HG02938 (cell line): ENCODE measurements at regions not wholly inside any gene's neighbourhood (a gene's known extent, or its start where the extent isn't known, plus 50 kb on each side); places are given as distances from the start of the nearest gene placed in this dataset.

Source experiments
- ATAC-seq: cut with Tn5 transposase; IDR thresholded peaks from one replicate; pipeline ENCODE4 v1.9.1; 2021; ENCODE audit warnings: mild to moderate bottlenecking, moderate library complexity; ENCODE audit not compliant: unreplicated experiment

DNA sequence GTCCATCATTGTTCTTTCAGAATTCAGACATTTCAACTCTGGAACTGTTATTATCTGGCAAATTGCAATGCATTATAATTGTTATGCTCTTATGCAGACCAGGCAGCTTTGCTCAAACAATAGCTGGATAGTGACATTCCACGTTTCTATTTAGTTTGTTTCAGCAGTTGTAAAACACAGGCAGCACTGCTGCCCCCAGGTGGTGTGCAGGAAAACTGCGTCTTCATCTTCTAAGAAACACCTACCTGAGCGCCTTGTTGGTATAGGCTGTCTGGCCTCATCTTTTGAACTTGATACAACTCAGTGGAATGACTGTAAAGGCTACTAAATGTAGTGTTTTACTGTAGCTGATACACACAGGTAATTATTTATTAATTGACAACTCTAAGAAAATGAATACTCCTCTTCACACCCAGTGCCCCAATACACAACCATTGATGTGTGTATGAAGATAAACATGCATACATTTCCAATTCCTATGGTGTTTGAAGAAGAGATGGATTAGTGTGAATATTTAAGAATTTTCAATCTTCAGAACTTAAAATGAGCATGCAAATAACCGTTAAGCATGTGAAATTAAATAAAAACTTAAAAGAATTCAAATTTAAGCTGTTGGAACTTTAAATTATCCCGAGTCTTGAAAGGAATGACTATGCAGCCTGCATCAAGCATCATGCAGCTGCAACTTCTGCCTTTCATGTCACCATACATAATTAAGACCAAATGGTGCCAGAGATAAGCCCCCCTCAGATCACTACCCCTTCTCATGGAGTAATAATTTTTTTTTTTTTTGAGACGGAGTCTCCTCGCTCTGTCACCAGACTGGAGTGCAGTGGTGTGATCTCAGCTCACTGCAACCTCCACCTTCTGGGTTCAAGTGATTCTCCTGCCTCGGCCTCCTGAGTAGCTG lies 85.6 kb downstream of the CD8B2 start:
- no peak for ATAC-seq

DNA sequence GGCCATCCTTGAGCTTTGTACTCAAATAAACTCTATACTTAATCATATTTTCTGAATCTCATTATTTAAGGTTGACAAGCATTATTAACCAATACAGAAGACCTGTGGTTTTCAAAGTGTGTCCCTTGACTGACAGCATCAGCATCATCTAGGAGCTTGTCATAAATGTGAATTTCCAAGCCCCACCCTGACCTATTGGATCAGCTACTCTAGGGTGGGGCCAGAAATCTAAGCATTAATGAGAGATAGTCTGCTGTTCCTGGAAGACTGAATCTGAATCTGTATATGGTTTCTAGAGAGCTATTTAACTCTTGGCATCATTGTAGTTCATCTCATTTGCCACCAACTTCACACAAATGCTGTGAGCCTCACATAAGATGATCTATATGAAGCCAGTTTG lies 86.6 kb downstream of the CD8B2 start:
- ATAC-seq = no peak

DNA sequence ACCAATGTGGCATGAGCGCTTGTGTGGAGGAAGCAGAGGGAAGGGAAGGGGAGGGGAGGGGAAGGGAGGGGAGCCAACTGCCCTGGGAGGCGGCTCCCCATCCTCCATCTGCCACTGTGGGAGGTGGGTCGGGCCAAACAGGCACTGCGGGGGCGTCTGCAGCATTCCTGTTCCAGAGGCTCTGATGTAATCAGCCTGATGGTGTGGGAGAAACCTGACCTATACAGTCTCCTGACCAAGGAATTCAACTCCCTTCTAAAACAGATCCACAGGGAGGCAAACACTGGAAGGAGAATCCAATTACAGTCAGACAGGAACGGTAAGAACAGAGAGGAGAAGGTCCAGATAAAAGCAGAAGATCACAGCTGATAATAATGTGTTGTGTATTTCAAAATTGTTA lies 88.8 kb downstream of the CD8B2 start:
- ATAC-seq = no peak

DNA sequence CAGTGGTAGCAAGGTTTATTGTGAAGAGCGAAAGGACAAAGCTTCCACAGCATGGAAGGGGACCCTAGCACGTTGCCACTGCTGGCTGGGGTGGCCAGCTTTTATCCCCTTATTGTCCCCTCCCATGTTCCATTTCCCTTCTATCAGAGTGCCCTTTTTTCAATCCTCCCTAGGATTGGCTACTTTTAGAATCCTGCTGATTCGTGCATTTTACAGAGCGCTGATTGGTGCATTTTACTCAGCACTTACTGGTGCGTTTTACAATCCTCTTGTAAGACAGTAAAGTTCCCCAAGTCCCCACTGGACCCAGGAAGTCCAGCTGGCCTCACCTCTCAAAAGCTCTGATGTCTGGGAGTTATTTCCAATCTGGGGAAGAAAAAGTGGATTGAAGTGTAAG lies 90.1 kb downstream of the CD8B2 start:
- ATAC-seq = no peak

DNA sequence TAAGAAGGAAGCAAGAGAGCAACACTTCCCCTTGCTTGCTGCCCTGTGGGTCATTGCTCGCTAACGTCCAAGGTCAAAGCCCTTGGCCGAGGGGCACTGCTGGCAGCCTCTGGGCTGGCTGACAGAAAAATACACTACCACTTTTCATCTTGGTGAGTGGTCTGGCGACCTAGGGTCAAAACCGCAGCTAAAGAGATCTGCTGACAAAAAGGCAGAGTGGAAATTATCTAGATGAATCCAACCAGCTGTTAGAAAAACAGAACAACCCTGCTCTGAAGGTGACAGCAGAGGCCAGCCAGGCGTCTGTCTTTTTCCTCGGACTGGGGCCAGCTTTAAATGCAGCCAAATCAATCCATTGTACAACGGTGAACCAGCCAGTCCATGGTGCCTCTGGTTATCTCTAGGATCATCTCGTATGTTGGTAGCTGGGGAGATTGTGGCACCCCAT lies 92.6 kb downstream of the CD8B2 start:
- no peak for ATAC-seq

DNA sequence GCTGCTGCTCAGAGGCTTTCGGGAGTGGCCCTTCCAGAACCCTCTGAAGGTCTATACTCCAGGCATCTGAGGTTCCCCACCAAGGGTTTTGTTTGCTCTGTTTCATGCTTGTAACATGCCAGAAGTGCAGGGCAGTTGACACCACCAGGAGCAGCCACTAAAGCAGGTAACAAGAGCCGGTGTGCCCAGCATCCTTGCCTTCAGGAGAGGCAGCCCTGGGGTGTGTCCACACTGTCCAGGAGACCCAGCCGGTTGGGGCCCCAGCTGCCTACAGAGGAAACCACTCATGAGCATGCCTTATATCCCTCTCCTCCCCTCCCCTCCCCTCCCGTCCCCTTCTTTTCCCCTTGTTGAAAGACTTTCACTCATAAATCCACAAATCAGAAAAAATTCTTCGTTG lies 93.1 kb downstream of the CD8B2 start:
- no peak for ATAC-seq

DNA sequence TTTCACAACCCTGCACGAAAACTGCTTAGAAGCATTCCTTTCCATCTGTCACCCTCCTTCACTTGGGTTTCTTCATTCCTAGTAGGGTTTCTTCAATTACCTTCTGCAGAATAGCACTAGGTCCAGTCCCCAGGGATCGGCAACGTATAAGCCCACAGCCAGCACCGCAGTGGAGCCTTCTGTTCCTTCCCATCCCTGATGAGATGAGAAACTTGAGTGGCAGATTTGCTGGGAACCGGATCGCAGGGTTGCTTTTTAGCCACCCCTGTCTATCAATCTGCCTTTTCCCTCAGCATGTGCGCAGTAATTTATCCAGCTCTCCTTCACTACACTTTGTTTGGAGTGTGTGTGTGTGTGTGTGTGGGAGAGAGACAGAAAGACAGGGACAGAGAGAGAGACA lies 94.2 kb downstream of the CD8B2 start:
- no peak for ATAC-seq

DNA sequence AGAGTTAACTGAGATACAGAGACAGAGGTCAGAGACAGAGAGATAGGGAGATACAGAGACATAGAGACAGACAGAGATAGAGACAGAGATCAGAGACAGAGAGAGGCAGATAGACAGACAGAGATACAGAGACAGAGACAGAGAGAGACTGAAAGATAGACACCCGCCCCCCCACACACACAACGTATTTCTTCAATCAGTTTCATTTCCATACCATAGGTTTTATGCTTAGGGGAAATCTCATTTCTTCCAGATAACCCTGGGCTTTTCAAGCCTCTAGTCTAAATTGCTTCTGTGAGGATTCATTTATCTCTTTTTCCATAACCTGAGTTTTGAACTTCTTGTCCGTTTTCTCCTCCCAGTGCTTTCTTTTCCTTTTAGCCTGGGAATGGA lies 94.6 kb downstream of the CD8B2 start:
- peak; percentile 15 for ATAC-seq

DNA sequence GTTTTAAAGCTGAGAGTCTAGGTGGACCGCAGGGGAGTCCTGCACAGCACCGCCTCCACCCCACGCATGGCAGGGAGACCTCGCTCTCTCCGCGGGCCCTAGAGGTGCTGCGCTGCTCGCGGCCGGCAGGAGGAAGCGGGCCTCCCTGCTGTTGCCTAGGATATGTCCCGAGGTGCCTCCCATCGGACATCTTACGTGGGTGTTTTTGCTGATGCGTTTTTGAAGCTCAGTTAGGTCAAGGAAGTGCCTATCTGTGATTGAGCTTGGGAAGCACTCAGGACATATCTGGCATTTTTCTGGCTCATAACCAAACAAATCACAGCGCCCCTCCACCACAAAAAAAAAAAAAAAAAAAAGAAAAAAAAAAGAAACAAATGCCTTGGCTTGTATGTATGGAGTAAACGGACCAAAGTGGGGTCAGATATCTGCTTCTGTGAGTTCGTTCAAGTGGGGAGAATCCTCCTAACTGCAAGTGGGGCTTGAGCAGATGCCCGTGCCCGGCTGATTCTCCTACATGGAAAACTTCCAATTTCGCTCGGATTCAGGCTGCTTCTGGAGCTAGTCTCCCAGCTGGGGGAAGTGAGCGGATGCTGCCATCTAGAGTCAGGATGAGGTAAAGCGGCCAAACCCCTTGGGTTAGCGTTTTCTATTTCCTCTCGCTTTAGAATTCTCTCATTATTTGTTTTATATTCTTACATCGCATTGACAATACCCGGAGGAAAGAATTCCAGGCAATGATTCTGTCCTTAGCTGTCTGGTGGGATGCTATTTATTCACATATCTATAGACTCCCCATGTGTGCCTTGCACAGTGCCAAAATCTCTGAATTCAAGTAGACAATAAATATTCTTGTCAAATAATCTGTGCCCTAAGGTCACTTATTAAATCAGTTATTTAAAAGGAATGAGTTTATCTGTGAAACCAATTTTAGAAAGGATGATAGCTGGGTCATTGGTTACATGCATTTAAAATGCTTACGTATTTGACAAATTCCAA lies 95.3 kb downstream of the CD8B2 start:
- peak; percentile 67 for ATAC-seq

DNA sequence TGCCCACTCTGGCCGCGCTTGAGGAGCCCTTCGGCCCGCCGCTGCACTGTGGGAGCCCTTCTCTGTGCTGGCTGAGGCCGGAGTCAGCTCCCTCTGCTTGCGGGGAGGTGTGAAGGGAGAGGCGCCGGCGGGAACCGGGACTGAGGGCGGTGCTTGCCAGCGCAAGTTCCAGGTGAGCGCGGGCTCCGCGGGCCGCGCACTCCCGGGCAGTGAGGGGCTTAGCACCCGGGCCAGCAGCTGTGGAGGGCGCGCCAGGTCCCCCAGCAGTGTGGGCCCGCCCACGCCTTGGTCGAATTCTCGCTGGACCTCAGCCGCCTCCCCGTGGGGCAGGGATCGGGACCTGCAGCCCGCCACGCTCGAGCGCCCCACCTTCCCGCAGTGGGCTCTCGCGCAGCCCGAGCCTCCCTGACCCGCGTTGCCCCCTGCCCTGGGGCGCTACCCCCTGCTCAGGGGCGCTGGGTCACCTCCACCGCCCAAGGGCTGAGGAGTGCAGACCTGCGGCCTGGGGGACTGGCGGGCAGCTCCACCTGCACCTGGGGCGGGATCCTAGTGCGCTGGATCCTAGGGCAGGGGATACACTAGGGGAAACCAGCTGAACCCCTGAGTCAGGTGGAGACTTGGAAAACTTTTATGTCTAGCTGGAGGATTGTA lies 97.3 kb downstream of the CD8B2 start:
- ATAC-seq = no peak

DNA sequence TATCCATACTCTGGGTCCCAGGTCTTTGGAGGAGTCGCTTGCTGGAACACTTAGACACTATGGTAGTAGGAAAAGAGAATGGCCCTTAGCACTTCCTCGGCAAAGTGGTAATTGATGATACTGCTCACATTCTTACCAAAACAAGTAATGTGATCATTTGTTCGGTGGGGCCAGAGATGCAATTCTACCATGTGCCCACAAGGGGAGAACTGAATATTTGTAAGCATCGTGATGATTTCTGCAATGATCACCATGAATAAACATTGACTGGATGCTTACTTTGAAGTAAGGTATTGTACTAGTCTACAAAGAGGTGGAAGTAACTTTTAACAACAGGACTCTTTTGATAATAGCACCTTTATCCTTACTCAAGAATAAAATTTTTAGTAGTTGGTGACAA lies 109.7 kb downstream of the CD8B2 start:
- ATAC-seq = no peak

DNA sequence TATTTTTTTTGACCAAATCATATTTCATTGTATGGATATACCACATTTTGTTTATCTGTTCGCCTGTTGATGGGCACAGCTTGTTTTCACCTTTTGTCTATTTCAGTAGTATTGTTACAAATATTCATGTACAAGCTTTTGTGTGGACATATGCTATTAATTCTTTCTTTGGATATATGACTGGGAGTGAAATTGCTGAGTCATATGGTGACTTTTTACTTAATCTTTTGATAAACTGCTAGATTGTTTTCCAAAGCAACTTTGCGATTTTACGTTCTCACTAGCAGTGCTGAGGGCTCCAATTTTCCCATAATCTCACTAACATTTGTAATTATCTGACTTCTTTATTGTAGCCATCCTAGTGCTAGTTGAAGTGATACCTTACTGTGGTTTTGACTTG lies 112.4 kb downstream of the CD8B2 start:
- no peak for ATAC-seq

DNA sequence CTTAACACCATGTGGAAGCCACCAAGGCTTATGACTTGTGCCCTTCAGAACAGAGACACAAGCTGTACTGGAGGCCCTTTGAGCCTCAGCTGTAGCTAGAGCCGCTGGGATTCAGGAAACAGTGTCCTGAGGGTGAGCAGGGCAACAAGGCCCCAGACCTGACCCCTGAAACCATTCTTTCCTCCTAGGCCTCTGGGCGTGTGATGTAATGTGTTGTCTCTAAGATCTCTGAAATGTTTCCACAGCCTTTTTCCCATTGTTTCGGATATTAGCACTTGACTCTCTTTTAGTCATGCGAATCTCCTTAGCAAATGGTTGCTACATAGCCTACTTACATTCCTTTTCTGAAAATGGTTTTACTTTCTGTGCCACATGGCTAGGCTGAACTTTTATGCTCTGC lies 114.9 kb downstream of the CD8B2 start:
- ATAC-seq = no peak

DNA sequence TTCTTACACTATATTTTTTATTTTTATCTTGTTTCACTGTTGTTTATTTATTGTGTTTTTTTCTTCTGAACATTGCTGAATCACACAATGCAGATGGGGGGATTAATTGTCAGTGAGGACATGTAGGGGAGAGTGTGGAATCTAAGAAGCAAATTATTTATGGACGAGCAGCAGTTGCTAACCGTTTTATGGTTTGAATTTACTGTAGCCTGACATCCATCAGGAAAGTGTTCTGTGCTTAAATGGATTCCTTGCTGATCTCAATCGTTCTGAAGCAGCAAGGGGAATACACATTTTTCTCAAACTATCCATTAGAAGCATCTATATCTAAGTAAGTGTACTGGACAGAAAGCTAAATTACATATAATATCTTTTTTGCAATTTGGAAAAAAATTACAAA lies 119.5 kb downstream of the CD8B2 start:
- ATAC-seq = no peak

DNA sequence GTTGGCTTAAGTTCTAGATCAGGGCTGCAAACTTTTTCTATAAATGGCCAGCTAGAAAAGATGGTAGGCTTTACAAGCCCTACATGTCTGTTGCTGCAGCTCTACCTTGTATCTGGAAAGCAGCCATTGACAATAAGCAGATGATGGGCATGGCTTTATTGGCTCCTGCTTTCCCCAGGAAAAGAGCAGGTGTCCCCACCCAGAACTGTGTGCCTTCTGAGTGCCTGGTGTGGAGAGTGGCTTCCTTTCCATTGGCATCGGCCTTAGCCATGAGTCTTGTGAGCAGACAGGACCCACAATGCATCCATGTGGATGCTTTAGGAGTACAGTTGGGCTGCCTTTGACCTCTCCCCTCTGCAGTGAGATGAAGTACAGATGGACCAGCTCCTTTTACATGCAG lies 120.2 kb downstream of the CD8B2 start:
- ATAC-seq = no peak

DNA sequence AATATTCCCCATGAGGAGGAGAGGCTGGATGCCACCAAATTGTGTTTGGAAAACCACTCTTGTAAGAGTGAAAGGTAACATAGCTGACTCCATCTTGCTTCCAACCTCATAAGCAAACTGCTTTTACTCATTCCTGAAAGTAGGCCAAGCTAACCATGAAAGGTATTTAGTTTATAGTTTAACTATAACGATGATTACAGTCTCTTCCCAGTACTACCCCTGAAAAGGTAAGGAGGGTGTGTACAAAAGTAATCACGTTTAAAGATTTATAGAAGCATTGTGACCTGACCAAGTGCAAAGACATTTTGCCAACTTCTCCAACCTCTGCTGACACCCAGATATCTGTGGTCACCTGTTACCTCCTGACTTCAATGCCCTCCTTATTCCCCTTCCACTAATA lies 122.6 kb downstream of the CD8B2 start:
- no peak for ATAC-seq

DNA sequence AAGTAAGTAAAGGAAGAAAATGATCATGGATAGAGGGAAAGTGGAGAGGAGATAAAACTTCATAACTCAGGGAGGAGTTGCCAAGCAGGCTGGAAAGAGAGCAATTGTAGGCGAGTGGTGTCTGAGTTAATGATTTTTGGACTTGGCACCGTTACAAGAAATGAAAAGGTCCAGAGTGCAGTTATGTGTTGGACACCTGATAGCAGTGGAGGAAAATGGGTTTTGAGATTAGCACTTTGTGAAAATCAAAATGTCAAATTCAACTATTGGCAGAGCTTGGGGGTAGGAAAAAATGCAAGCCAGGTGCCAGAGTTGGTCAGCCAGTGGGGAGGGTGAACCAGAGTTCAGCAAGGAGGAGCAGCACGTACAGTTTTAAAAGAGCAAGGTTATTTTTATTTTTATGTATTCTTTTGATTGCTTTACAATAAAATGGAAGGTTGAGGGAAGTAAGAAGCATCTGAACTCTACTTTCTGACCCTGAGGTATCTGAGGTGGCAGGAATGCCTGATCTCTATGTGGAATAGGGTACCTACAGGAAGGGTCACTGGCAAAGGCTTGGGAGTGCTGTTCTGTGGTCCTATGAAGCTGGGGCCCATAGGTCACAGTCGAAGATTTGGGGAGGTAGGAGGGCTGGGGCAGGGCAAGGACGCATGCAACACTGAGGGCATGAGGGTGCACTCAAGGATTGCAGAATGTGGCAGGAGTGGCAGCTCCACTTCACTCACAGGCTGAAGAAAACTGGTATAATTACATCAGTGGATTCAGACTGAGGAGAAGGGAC lies 127.5 kb downstream of the CD8B2 start:
- ATAC-seq = no peak

DNA sequence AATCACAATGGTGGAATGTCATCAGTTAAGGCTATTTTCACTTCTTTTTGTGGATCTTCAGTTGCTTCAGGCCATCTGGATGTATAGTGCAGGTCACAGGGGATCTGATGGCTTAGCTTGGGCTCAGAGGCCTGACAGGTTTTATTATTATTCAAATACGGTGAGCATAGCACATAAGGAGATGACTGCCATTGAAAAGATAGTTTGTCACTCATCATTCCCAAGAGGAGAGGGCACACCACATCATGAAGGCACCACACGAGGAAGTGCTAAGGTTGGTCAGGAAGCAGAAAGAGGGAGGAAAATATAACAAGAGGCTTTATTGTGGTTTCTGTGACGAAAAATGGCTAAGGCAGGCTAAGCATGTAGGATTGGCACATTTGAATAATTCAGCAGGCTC lies 131.4 kb downstream of the CD8B2 start:
- no peak for ATAC-seq

DNA sequence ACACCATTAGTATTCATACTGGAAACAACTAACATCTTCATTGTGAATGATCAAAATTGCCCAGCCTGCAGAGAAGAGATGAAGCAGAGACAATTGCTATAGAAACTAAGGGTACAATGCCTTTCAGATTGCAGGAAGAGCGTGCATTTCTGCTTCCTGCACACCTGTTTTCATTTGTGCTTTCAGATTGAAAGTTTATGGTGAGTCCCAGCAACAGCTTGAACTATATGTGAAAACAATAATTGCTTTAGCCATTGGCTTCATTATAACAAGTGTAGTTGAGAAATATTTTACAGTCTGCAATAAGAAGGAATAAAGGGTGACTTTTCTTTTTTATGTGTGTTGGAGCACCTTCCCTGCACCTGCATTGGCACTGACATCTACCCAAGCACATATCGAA lies 136.3 kb downstream of the CD8B2 start:
- no peak for ATAC-seq

DNA sequence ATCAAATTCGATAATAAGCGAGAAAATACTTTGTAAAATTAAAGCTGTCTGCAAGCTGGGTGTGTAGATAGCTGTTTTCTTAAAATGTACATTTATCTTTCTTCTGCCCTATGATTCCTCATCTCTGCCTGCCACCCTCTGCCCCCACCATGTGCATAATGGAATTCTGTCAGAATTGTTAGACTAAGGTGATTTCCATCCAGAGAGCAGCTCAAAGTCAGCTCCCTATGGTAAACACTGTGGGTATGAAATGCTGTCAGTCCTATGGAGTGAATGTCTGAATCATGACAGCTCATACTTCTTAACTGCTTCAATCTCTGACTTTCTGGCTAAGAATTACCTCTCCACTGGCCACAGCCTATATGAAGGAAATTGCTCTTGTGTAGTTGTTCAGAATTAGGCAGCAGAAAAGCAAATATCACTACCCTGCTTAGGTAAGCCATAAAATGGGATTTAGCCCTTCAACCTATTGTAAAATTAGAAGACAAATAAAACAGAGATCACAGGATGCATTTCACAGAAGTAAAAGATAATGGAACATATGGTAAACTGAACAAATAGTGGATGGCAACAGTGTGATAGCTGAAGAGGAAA lies 137.7 kb downstream of the CD8B2 start:
- no peak for ATAC-seq
